ENCODE measurements at regions not wholly inside any gene's neighbourhood (a gene's known extent, or its start where the extent isn't known, plus 50 kb on each side); places are given as distances from the start of the nearest gene placed in this dataset.

DNA sequence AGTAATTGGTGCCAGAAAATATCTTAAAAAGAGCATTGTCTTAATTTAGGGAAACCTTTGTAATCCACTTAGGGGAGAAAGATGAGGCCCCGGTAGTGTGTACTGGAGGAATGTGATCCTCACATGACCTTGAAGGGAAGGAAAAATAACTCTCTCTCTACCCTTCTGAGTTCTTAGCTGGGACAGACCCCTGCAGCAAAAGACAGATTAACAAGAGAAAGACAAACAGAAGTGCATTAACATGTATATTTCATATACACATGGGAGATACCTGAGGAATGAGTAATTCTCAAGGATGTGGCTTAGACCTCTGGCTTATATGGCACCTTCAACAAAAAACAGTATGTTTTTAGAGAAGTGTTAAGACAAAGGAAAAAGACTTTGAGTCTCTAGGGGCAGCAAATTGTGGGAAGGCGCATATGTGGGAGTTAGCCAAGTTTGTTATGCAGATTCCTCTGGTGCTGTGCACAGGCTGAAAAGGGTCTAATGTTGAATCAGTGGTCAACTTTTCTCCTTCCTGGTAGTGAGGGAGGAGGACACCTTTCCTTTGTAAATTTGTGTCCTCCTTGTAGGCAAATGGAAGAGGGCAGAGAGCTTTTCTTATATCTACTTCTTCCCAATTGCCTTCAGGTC is 138.8 kb downstream of the LRRC70 start:
- DNase-seq (ENCODE audit: low read depth): no peak

DNA sequence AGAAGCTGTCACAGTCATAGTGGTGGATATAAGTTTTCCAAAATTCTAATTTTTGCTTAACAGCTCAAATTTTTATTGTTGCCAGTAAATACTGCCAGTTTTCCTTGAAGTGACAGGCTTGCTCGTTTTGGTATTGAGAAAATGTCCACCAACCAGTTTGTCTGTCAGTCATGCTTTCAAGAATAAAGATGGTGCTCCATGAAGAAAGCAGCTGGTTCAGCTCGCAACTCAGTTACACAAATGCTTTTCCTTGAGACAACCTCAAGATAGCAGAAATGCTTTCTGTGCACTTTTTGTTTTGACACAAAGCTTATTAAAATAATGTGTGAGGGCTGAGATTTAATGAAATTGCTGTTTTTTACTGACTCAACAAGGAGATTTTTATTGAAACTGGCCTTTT is 135.7 kb downstream of the LRRC70 start:
- no peak for DNase-seq (ENCODE audit: low read depth)

- no peak for DNase-seq (ENCODE audit: low read depth)
Measured at GRCh38 chr5:62708481-62709325, 130.1 kb downstream of the LRRC70 start.

DNA sequence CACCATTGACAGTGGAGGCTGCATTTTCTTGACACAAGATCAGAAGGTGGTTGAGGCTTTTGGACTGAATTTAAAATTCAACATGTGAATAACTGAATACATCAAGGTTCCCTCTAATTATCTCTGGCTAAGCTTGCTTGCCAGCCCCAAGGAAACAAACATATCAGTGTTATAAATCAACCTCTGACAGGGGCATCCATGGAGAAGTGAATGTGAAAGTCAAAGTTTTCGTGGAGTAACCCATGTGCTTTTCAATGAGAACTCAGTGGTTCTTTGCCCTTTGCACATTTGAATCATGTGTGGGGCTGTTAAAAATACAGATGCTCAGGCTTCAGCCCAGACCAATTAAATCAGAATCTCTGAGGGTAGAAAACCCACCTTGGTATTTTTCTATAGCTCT is 128.9 kb downstream of the LRRC70 start:
- no peak for DNase-seq (ENCODE audit: low read depth)

DNA sequence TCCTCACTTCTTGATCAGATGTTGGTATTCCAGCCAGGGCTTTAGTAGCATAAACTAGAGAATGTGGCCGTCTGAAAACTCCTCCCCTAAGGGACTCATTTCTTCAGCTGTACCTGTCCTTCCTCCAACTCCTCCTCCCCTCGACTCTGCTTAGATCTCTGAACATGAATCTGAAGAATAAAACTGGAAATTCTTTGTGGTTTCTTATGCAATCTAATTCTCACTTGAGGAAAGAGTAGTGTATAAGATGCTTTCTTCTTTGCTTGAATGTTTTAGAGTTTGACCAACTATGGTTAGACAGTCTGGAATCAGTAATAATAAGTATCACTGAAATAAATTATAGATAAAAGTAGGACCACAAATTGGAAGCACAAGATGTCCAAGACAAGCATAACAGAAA is 128.5 kb downstream of the LRRC70 start:
- DNase-seq (ENCODE audit: low read depth): no peak

DNA sequence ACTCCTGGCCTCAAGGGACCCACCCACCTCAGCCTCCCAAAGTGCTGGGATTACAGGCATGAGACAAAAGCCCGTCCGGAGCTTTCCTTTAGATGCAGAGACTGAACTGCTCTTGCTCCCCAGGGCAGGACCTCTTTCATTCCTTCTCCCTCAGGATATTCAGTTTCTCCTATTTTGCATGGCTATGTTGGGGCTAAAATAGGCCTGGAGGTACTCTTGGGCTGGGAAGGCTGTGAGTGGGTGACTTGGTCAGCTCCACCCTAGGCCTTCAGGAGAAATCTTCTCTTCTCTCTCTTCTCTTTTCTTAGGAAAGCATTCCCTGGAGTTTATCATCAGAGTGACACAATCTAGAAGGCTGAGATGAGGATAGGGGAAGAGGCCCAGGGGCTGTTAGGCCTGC is 126.4 kb downstream of the LRRC70 start:
- no peak for DNase-seq (ENCODE audit: low read depth)

DNA sequence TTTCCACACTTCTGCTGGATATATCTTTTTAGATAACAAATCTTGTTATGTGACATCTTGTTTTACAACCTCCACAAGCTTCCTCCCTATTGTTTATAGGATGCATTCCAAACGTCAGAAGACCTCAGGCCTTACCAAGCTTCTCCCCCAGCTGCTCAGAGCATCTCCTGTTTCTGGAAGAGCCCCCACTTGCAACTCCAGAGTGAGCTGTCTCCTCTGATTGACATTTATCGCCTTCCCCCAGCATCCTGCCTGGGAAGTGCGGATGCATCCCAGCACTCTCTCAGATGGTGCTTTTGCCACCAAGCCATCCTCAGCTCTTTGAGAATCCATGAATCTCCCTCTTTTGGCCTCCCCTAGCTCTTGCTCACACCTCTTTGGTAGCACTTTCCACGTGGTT is 123.5 kb downstream of the LRRC70 start:
- no peak for DNase-seq (ENCODE audit: low read depth)

DNA sequence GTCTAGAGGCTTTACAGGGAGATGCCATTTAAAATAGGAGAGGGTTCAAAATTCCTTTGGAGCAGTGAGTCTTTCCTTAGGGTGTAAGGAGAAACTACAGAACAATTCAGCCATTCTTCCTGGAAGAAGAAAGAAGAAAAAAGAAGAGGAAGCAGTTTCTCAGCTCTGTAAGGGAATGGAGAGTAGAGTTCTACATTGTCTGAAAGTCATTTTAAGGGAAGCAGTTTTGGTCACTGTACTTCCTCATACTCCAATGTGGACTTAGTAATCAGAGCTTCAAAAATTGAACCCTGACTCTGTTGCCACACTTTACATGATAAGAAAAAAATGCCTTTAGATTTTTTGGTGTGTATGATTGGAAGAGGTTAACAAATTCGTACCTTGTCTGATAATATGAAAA is 122.4 kb downstream of the LRRC70 start:
- DNase-seq (ENCODE audit: low read depth): no peak

DNA sequence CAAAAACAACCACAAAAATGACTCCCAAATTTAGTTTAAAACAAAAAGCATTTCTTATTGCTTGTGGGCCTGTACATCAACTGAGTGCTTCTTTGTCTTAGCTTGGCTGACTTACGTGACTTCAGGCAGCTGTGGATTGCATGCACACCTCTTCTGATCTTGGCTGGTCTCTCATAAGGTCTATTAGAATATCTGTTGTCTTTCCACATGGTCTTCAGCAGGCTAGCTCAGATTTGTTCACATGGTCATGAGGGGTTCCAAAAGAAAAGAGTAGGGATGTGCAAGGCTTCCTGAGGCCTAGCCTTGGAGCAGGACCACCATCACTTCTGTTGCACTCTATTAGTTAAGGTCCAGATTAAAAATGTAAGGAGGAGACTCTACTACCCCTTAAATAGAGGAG is 120.1 kb downstream of the LRRC70 start:
- DNase-seq (ENCODE audit: low read depth): no peak

- no peak for DNase-seq (ENCODE audit: low read depth)
Measured at GRCh38 chr5:62695274-62695673, 116.7 kb downstream of the LRRC70 start.

DNA sequence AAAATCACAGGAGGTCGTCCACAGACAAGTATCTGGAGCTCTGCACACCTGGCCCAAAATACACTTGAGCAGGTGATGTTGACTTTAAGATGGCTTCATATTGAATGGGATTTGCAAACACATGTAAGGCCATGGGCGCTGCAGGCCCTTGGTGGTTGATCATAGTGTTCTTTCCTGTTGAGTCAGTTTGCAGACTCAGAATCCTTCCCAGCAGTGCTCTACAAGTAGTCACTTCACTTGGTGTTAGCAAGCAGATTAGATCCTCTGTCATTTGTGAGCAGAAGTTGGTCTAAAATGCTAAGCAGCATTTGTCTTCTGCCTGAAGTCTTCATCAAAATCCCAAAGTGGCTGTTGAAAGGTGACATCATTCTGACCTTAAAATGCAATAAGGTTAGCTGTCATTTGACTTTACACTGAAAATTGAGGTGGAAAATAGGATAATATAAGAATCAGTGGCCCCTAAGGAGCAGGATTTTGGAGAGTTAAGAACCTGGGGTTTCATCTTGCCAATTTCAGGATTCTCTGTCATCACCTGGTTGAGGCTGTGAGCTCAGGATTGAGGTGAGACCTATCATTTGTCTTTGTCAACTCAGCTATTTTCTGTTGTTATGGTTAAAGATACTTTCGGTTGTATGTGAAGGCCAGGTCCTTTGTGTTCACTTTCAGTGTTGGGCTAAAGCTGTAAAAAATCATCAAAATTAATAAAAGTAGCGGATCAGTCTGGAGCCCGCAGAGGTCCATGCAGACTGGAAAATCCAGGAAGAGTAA is 114.5 kb downstream of the LRRC70 start:
- no peak for DNase-seq (ENCODE audit: low read depth)

GRCh38 chr5:62691946-62692345 is 113.3 kb downstream of the LRRC70 start:
- no peak for DNase-seq (ENCODE audit: low read depth)

- DNase-seq (ENCODE audit: low read depth): no peak
Measured at GRCh38 chr5:62690421-62690820, 111.8 kb downstream of the LRRC70 start.

GRCh38 chr5:62689599-62690368 is 111.2 kb downstream of the LRRC70 start:
- DNase-seq (ENCODE audit: low read depth): peak; percentile 1

GRCh38 chr5:62686692-62687091 is 108.1 kb downstream of the LRRC70 start:
- DNase-seq (ENCODE audit: low read depth): no peak

GRCh38 chr5:62685221-62685620 is 106.6 kb downstream of the LRRC70 start:
- DNase-seq (ENCODE audit: low read depth): no peak

- DNase-seq (ENCODE audit: low read depth): no peak
Measured at GRCh38 chr5:62684310-62684709, 105.7 kb downstream of the LRRC70 start.

DNA sequence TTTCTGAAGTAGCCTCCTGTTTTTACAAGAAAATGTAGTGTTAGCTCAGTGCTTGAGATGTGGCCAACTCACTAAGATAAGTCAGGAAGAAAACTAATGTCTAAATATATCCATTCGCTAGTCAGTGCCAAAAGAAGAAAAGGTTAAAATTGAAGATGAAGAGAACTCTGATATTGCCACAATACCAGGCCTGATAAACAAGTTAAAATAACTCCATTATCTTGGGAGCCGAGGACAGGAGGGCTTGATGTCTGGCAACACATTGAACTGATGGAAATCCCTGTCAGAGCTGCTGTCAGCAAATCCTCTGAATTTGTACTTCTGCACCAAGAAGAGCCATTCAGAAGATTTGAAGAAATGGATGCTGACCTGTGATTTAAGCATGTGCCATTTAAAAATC is 103.4 kb downstream of the LRRC70 start:
- no peak for DNase-seq (ENCODE audit: low read depth)

GRCh38 chr5:62681117-62681850 is 102.7 kb downstream of the LRRC70 start:
- no peak for DNase-seq (ENCODE audit: low read depth)

GRCh38 chr5:62680121-62680520 is 101.5 kb downstream of the LRRC70 start:
- no peak for DNase-seq (ENCODE audit: low read depth)

Data from stromal cell of bone marrow (primary cell).